ENCODE measurements at regions not wholly inside any gene's neighbourhood (a gene's known extent, or its start where the extent isn't known, plus 50 kb on each side); places are given as distances from the start of the nearest gene placed in this dataset.
A peak's percentile ranks its signal among the peaks of the same experiment; 100 is the strongest.

GRCh38 chr5:158382473-158382872, 523.5 kb upstream of the CLINT1 start:
- H3K4me3 ChIP-seq: no peak overlapping the region
- H3K9ac ChIP-seq: peak overlapping the region in 5 of 11 experiments; percentile 9 to 48 (median 20); a peak in 6 of 22 replicates

GRCh38 chr5:158381614-158382160, 522.7 kb upstream of the CLINT1 start:
- Histone ChIP-seq H3K4me3 (no peak overlapping the region), H3K9me3 (replicated peaks in 1 of 11) (peaks cover 28 to 79% (median 57%) of the 10 kb centered on the region in 11 experiments), H3K27me3 (no peaks in the 10 kb centered on the region), H3K9ac (no peak overlapping the region; a peak in 1 of 22 replicates), H3K36me3 (peaks cover 0 to 99% (median 40%) of the 10 kb centered on the region in 11 experiments; a peak in 15 of 22 replicates), H3K4me2 (peak overlapping the region; percentile 4 to 84 (median 67); a peak in 19 of 22 replicates), H4K20me1 (no peaks in the 10 kb centered on the region), H3K27ac (peak overlapping the region in 10 of 11 experiments; percentile 15 to 79 (median 56); a peak in 16 of 22 replicates), H3K4me1 (peaks cover 49 to 66% (median 56%) of the 10 kb centered on the region in 10 experiments)
- no peak for TF ChIP-seq Cebpa-rat (IDR thresholded peaks at IDR 0.05)

More at GRCh38 chr5:158382473-158382872, 523.5 kb upstream of the CLINT1 start:
- Histone ChIP-seq H3K4me2 (peak overlapping the region; percentile 40 to 84 (median 67)), H3K9me3 (replicated peaks in 1 of 11) (peaks cover 30 to 79% (median 51%) of the 10 kb centered on the region in 11 experiments), H3K4me1 (peaks cover 49 to 71% (median 60%) of the 10 kb centered on the region in 10 experiments), H3K27me3 (no peaks in the 10 kb centered on the region), H3K36me3 (peaks cover 0 to 96% (median 33%) of the 10 kb centered on the region in 11 experiments; a peak in 15 of 22 replicates), H3K27ac (peak overlapping the region in 10 of 11 experiments; percentile 9 to 79 (median 59); a peak in 19 of 22 replicates), H4K20me1 (no peaks in the 10 kb centered on the region)
- 0 out of 22 replicates have a peak, but pooled peaks of 3 of the 11 experiments have one; percentile 13 to 23 (median 15) for TF ChIP-seq Cebpa-rat (IDR thresholded peaks at IDR 0.05)

GRCh38 chr5:158380661-158381060, 521.7 kb upstream of the CLINT1 start:
- no peak overlapping the region for H3K4me3 ChIP-seq
- peak overlapping the region in 1 of 11 experiments; percentile 24; a peak in 1 of 22 replicates for H3K27ac ChIP-seq
- H3K27me3 ChIP-seq: no peaks in the 10 kb centered on the region
- H3K9me3 ChIP-seq (replicated peaks in 1 of 11): peaks cover 17 to 74% (median 52%) of the 10 kb centered on the region in 11 experiments
- H3K4me1 ChIP-seq: peaks cover 49 to 64% (median 56%) of the 10 kb centered on the region in 10 experiments
- H3K9ac ChIP-seq: no peak overlapping the region
- TF ChIP-seq Cebpa-rat (IDR thresholded peaks at IDR 0.05): no peak
- no peaks in the 10 kb centered on the region for H4K20me1 ChIP-seq
- peak overlapping the region in 9 of 11 experiments; percentile 4 to 84 (median 53); a peak in 16 of 22 replicates for H3K4me2 ChIP-seq
- H3K36me3 ChIP-seq: peaks cover 0 to 98% (median 39%) of the 10 kb centered on the region in 11 experiments; a peak in 15 of 22 replicates

- H3K4me2 ChIP-seq: no peak overlapping the region
- H3K27me3 ChIP-seq: no peaks in the 10 kb centered on the region
- no peak overlapping the region for H3K27ac ChIP-seq
- peaks cover 0 to 98% (median 40%) of the 10 kb centered on the region in 11 experiments; a peak in 12 of 22 replicates for H3K36me3 ChIP-seq
- H3K9me3 ChIP-seq (replicated peaks in 1 of 11): peaks cover 10 to 74% (median 49%) of the 10 kb centered on the region in 11 experiments
- TF ChIP-seq Cebpa-rat (IDR thresholded peaks at IDR 0.05): no peak
- peaks cover 50 to 65% (median 58%) of the 10 kb centered on the region in 10 experiments for H3K4me1 ChIP-seq
- H3K4me3 ChIP-seq: no peak overlapping the region
- H4K20me1 ChIP-seq: no peaks in the 10 kb centered on the region
- no peak overlapping the region for H3K9ac ChIP-seq
Observed at GRCh38 chr5:158378931-158379330, 520.0 kb upstream of the CLINT1 start.

- no peak overlapping the region for H3K27ac ChIP-seq
- H3K4me3 ChIP-seq: no peak overlapping the region
- H3K36me3 ChIP-seq: peaks cover 0 to 97% (median 44%) of the 10 kb centered on the region in 11 experiments; a peak in 12 of 22 replicates
- no peak overlapping the region for H3K9ac ChIP-seq
- no peaks in the 10 kb centered on the region for H3K27me3 ChIP-seq
- no peaks in the 10 kb centered on the region for H4K20me1 ChIP-seq
- H3K4me2 ChIP-seq: no peak overlapping the region
- no peak for TF ChIP-seq Cebpa-rat (IDR thresholded peaks at IDR 0.05)
- peaks cover 13 to 86% (median 64%) of the 10 kb centered on the region in 11 experiments for H3K9me3 ChIP-seq (replicated peaks in 1 of 11)
- peaks cover 35 to 50% (median 43%) of the 10 kb centered on the region in 10 experiments for H3K4me1 ChIP-seq
Observed at GRCh38 chr5:158376679-158377078, 517.7 kb upstream of the CLINT1 start.

- Histone ChIP-seq H4K20me1 (no peaks in the 10 kb centered on the region), H3K27me3 (no peaks in the 10 kb centered on the region), H3K9ac (no peak overlapping the region), H3K4me2 (peak overlapping the region in 4 of 11 experiments; percentile 7 to 21 (median 18); a peak in 2 of 22 replicates), H3K27ac (peak overlapping the region in 3 of 11 experiments; percentile 7 to 66 (median 23); a peak in 1 of 22 replicates), H3K4me1 (peaks cover 24 to 39% (median 32%) of the 10 kb centered on the region in 10 experiments), H3K9me3 (replicated peaks in 1 of 11) (peaks cover 13 to 91% (median 67%) of the 10 kb centered on the region in 11 experiments), H3K4me3 (no peak overlapping the region), H3K36me3 (peaks cover 0 to 97% (median 44%) of the 10 kb centered on the region in 11 experiments; a peak in 12 of 22 replicates)
- TF ChIP-seq Cebpa-rat (IDR thresholded peaks at IDR 0.05): peak in 4 of 11 experiments; percentile 19 to 46 (median 42); a peak in 2 of 22 replicates
Observed at GRCh38 chr5:158375531-158375930, 516.6 kb upstream of the CLINT1 start.

- no peaks in the 10 kb centered on the region for H3K27me3 ChIP-seq
- peaks cover 0 to 97% (median 37%) of the 10 kb centered on the region in 11 experiments; a peak in 13 of 22 replicates for H3K36me3 ChIP-seq
- H3K4me1 ChIP-seq: peaks cover 14 to 28% (median 21%) of the 10 kb centered on the region in 10 experiments
- TF ChIP-seq Cebpa-rat (IDR thresholded peaks at IDR 0.05): peak in 3 of 11 experiments; percentile 16 to 60 (median 47); a peak in 4 of 22 replicates
- H3K4me3 ChIP-seq: no peak overlapping the region
- H3K9me3 ChIP-seq (replicated peaks in 1 of 11): peaks cover 13 to 85% (median 62%) of the 10 kb centered on the region in 11 experiments
- peak overlapping the region in 9 of 11 experiments; percentile 29 to 69 (median 63); a peak in 17 of 22 replicates for H3K27ac ChIP-seq
- no peaks in the 10 kb centered on the region for H4K20me1 ChIP-seq
- H3K4me2 ChIP-seq: peak overlapping the region; percentile 52 to 77 (median 64)
- H3K9ac ChIP-seq: peak overlapping the region in 2 of 11 experiments; percentile 33 to 43; a peak in 3 of 22 replicates
Observed at GRCh38 chr5:158373608-158374395, 514.9 kb upstream of the CLINT1 start.

GRCh38 chr5:158369241-158369640, 510.3 kb upstream of the CLINT1 start:
- no peak for TF ChIP-seq Cebpa-rat (IDR thresholded peaks at IDR 0.05)
- H3K27me3 ChIP-seq: no peaks in the 10 kb centered on the region
- H3K4me2 ChIP-seq: no peak overlapping the region
- no peaks in the 10 kb centered on the region for H4K20me1 ChIP-seq
- H3K9ac ChIP-seq: no peak overlapping the region
- peaks cover 0 to 99% (median 22%) of the 10 kb centered on the region in 11 experiments; a peak in 11 of 22 replicates for H3K36me3 ChIP-seq
- H3K4me3 ChIP-seq: no peak overlapping the region
- H3K9me3 ChIP-seq (replicated peaks in 1 of 11): peaks cover 0 to 68% (median 23%) of the 10 kb centered on the region in 11 experiments; a peak in 14 of 22 replicates
- H3K4me1 ChIP-seq: peaks cover 9 to 13% (median 11%) of the 10 kb centered on the region in 10 experiments
- no peak overlapping the region for H3K27ac ChIP-seq
